Effector CD8-positive, alpha-beta T cell (primary cell): ENCODE measurements at regions not wholly inside any gene's neighbourhood (a gene's known extent, or its start where the extent isn't known, plus 50 kb on each side); places are given as distances from the start of the nearest gene placed in this dataset.

ENCODE experiments used
- DNase-seq: peaks from one replicate; lab custom pipeline; 2025; lab: John Stamatoyannopoulos, UW

DNA sequence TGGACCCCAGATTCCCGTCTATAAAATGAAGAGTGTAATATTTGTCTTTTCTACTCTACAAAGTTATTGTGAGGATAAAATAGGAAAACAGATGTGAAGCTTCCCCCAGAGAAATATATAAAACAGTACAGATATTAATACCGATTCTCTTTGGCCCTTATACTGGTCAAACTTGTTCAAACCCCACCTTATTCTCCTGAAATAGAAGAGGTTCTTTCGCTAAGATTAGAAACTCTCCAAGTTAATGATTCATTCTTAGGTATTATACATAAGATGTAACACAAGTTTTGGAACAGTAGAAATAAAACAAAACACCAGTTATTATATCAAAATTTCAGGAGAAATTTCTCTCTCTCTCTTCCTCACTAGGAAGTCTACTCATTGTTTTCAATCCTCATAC, 852.4 kb upstream of the ADAMTS5 start:
- no peak for DNase-seq

- DNase-seq: no peak
These were observed 852.0 kb upstream of the ADAMTS5 start for GRCh38 chr21:27818847-27819246.

- no peak for DNase-seq
These were observed 851.2 kb upstream of the ADAMTS5 start for GRCh38 chr21:27817902-27818623.

- DNase-seq: no peak
These were observed 850.2 kb upstream of the ADAMTS5 start for GRCh38 chr21:27817074-27817473.

- DNase-seq: no peak
These were observed 849.4 kb upstream of the ADAMTS5 start for GRCh38 chr21:27816301-27816700.

GRCh38 chr21:27814226-27814625, 847.3 kb upstream of the ADAMTS5 start:
- DNase-seq: no peak

GRCh38 chr21:27813750-27814149, 846.9 kb upstream of the ADAMTS5 start:
- DNase-seq: no peak

GRCh38 chr21:27813344-27813743, 846.5 kb upstream of the ADAMTS5 start:
- no peak for DNase-seq

DNA sequence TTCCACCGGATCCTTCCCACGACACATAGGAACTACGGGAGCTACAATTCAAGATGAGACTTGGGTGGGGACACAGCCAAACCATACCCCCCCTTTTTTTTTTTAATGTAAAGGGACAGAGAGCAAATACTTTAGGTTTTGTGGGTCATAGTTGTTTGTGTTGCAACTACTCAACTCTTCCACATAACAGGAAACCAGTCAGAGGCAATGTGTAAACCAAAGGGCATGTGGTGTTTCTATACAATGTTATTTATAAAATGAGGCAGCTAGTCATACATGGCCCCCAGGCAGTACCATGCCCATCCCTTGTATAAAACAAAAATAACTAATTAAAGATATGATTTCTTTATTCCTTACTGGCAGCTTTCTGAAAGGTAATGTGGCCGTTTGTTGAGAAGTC, 845.4 kb upstream of the ADAMTS5 start:
- DNase-seq: no peak

- DNase-seq: no peak
These were observed 842.0 kb upstream of the ADAMTS5 start for GRCh38 chr21:27808923-27809322.

DNA sequence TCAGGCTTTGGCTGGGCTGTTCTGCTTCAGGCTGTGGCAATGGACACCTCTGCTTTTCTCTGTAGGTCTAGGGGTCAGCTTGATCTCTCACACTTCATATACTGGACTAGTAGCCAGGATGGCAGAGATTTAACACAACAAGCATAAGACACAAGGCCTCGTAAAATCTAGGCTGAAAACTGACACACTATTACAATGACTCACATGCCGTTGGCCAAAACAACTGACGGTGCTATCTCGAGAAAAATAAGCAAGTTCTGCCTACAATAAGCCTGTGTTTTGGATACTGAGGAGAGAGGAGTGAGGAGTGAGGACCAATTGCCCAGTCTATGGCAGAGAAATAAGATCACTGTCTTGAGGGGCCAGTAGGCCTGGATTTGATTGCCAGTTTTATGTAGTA, 840.7 kb upstream of the ADAMTS5 start:
- DNase-seq: no peak

DNA sequence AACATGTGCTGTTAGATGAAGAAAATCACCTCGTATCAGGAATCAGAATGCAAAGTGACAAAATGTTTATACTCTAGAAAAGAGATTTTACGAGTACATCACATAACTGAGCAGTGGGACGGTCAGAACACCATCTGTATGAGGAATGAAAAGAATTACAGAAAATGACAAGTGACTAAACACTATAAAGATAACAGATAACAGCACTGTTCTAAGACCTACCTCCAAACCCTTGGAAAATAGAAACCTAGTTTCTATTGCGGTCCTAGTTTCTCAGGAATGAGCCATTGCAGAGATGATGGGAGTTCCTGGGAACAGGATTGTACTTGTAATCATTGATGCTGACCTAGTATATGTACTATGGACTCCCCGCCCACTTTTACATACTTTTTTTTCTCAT, 839.4 kb upstream of the ADAMTS5 start:
- no peak for DNase-seq

DNA sequence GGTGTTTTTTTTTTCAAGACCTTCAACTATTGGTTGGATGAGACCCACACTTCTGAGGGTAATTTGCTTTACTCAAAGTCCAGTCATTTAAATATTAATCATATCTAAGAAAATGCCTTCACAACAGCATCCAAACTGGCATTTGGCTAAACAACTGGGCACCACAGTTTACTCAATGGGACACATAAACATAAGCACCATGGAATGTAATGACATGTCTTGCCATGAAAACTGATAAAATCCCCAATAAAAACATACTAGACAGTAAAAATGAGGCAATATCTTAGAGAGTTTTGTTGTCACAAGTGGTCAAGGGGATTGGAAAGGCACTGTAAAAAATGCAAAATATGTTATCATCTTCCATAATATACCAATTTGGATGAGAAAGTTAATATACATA, 838.8 kb upstream of the ADAMTS5 start:
- no peak for DNase-seq

- DNase-seq: no peak
These were observed 837.6 kb upstream of the ADAMTS5 start for GRCh38 chr21:27804515-27804914.

- no peak for DNase-seq
These were observed 836.7 kb upstream of the ADAMTS5 start for GRCh38 chr21:27803571-27803970.

DNA sequence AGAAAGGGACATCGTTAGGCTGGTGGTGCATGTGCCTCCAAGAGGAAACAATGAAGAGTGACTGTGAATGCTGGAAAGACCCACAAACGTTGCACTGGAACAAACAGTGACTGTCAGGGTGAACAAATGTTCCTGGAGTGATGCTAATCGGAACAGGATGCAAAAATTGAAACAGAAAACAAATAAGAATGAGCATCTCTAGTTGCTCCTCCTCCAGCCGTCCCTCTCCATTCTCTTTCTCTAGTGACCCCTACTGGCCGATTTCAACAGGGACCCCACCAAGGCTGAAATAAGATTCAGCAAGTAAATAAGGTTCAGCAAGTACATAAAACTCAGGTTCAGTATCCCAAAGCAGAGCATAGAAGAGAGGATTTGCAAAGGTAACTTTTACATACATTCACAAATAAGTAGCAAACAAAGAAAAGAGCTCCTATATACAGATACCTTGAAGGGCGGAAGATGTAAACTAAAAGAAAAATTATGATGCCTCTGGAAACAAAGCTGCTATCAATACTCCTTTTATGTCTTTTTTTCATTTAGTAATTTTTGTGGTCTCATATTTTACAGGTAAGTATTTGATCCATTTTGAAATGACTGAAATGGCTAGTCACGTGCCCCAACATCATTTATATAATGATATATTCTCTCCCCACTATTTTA, 836.1 kb upstream of the ADAMTS5 start:
- DNase-seq: no peak

DNA sequence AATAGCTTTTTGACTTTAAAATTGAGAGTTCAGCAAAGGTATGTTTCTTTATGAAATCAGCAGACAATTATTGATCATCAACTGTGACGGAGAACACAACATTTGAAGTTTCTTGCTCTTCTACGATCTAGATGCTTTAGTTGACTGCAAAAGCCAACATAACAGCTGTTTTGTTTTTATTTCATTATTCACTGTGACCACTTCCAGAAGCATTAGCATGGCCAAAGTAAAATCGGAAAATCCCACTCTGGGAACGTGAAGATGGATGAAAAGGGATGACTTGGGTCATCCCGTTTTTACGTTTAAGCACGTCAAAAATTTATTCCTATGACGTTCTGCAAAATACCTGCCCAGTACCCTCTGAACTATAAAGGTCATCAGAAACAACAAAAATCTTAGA, 833.0 kb upstream of the ADAMTS5 start:
- no peak for DNase-seq

DNA sequence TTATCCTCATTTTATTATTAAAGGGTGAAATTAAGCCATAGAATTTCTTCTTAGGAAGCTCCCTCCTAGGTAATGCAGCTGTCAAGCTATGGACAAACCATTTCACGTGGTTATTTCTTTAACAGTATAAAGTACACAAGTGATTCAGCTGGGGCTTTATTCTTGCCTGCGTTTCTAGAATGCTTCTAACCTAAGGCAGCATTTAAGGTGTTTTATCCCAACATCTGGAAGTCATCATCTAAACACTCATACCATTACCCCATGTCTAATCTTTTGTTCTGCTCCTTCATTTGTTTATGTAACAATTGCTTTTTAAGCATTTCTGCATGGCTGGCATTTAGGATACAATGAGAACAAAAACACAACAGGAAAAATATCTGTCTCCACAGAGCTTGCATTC, 829.2 kb upstream of the ADAMTS5 start:
- no peak for DNase-seq

DNA sequence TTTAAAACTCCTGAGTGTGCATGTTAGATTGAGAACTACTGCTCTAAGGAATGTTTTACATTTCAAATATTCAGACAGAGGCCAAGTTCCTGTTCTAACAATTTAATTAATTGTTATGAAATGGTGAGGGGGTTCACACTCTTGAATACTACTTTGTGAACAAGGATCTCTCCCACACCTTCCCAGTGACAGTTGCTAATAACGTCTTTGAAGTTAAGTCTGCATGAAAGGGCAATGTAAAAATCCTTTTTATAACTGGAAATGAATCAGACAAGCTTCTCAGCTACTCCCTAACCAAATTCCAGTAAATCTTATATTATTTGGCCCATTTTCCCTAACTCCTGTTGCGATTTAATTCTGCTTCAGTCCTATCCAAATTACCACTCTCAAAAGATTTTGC, 828.5 kb upstream of the ADAMTS5 start:
- no peak for DNase-seq

GRCh38 chr21:27793901-27794300, 827.0 kb upstream of the ADAMTS5 start:
- DNase-seq: no peak

DNA sequence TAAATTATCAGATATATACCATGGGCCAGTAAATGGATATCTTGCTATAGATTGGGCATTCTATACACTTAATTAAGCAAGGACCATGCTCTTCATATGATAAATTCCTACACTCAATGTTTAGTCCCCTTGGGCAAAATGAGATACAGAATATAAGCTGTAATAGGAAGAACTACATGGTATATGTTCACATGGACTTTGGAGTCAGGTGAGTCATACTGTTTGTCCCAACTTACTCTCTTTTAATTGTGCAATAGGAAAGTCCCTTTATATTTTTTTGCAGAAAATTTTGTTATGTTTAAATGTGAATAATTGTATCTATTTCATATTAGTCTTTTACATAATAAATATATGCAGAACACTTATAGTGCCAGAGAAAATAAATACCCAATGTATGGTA, 820.2 kb upstream of the ADAMTS5 start:
- no peak for DNase-seq

DNA sequence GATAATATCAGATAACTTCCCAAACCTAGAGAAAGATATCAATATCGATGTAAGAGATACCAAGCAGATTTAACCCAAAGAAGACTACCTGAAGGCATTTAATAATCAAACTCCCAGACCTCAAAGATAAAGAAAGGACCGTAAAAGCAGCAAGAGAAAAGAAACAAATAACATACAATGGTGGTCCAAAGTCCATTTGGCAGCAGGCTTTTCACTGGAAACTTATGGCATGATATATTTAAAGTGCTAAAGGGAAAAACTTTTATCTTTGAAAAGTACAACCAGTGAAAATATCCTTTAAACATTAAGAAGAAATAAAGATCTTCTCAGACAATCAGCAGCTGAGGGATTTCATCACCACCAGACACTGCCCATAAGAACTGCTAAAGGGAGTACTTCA, 812.7 kb upstream of the ADAMTS5 start:
- DNase-seq: no peak

DNA sequence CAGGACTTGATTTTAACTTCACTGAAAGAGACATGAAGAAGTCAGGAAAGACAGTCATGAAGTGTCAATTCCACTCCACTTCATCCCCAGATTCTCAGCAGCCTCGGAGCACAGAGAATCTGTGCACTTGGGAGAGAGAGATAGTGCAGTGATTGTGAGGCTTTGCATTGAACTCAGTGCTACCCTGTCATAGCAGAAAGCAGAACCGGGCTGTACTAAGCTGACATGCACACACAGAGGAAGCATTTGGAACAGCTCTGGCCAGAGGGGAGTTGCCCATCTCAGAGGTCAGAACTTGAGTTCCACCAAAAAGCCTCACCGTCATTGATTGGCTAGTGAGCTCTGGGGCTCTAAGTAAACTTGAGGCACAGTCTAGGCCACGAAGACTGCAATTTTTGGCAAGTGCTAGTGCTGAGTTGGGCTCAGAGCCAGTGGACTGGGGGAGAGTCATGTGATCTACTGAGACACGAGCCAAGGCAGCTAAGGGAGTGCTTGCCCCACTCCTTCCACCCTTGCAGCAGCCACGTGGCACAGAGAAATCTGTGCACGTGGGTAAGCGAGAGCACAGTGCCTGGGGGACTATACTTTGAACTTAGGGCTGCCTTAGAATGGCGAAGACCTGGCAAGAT, 810.2 kb upstream of the ADAMTS5 start:
- DNase-seq: no peak
